ENCODE measurements at regions not wholly inside any gene's neighbourhood (a gene's known extent, or its start where the extent isn't known, plus 50 kb on each side); places are given as distances from the start of the nearest gene placed in this dataset.

DNA sequence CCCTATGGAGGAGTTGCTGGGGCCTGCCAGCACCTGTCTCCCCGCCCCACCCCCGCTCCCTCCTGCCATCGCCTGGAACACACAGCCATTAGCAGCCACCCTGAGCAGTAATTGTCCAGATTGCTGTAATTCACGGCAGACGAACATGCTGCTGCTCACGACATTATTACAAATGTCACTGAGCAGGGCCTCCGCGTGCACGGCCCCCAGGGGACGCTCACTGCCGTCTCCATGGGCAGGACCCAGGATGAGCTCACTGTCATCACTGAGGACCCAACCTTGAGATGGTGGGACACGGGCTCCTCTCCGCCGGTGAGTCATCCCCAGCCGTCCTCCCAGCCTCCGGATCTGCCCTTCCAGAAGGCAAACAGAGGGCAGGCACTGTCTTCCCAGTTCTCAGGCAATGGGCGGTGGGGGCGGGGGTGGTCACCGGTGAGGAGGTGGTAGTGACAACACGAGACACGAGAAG is 100.4 kb downstream of the RFLNA start:
- TF ChIP-seq, protein P1, sequence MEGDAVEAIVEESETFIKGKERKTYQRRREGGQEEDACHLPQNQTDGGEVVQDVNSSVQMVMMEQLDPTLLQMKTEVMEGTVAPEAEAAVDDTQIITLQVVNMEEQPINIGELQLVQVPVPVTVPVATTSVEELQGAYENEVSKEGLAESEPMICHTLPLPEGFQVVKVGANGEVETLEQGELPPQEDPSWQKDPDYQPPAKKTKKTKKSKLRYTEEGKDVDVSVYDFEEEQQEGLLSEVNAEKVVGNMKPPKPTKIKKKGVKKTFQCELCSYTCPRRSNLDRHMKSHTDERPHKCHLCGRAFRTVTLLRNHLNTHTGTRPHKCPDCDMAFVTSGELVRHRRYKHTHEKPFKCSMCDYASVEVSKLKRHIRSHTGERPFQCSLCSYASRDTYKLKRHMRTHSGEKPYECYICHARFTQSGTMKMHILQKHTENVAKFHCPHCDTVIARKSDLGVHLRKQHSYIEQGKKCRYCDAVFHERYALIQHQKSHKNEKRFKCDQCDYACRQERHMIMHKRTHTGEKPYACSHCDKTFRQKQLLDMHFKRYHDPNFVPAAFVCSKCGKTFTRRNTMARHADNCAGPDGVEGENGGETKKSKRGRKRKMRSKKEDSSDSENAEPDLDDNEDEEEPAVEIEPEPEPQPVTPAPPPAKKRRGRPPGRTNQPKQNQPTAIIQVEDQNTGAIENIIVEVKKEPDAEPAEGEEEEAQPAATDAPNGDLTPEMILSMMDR (IDR thresholded peaks at IDR 0.05; ENCODE audit: insufficient read depth, low read length, poor library complexity, severe bottlenecking): no peak
- TF ChIP-seq EZH2phosphoT487 (conservative IDR thresholded peaks at IDR 0.05; ENCODE audit: low read length): no peak

Measured in SU-DHL-6 (cell line).